Body of pancreas (tissue), 4 donors: ENCODE measurements at regions not wholly inside any gene's neighbourhood (a gene's known extent, or its start where the extent isn't known, plus 50 kb on each side); places are given as distances from the start of the nearest gene placed in this dataset.

Experiments used
- ATAC-seq: fragments of 150-250 bp; one replicate; pipeline ENCODE4 v1.9.1; 2016
- DNase-seq, 4 donors: peaks; one replicate each; pipeline ENCODE4 v3.0.0-alpha.2; 2019
- H3K27ac ChIP-seq, 4 donors: fragments of 200-600 bp; sonication (generic); 1 replicate in 3 of 4; 2 replicates in 1 of 4; pipeline versions ENCODE4 v1.5.1 to v1.6.1; 2016 to 2019; ENCODE audit warnings: mild to moderate bottlenecking in 1 of 4, mixed read lengths in 1 of 4, moderate library complexity in 1 of 4
- H3K27me3 ChIP-seq, 2 donors: fragments of 200-600 bp; sonication (generic); one replicate each; pipeline ENCODE4 v1.6.0; 2016; ENCODE audit warnings: mild to moderate bottlenecking in 1 of 2
- H3K36me3 ChIP-seq, 2 donors: fragments of 200-600 bp; sonication (generic); replicated peaks in 1 of 2; 2 replicates each; pipeline ENCODE4 v1.5.1; 2016; ENCODE audit warnings: low read depth in 2 of 2; ENCODE audit not compliant: insufficient read depth in 1 of 2
- H3K4me1 ChIP-seq: fragments of 200-600 bp; sonication (generic); one replicate; pipeline ENCODE4 v1.6.0; 2016
- H3K4me3 ChIP-seq, 2 donors: fragments of 200-600 bp; sonication (generic); 1 replicate in 1 of 2; 2 replicates in 1 of 2; pipeline ENCODE4 v1.5.1; 2016 to 2019
- H3K9me3 ChIP-seq, 3 donors: fragments of 200-600 bp; sonication (generic); 1 replicate in 2 of 3; 2 replicates in 1 of 3; pipeline ENCODE4 v1.5.1; 2016
- CTCF ChIP-seq, 7 experiments: fragments of 450-650 bp in 4 of 7; fragments of 200-600 bp in 3 of 7; sonication (generic) in 3 of 7; IDR thresholded peaks; one replicate each; pipeline ENCODE4 v1.5.1; 2016 to 2019; ENCODE audit warnings: antibody characterized with exemption in 7 of 7
- POLR2A ChIP-seq, 3 donors: fragments of 450-650 bp; IDR thresholded peaks; one replicate each; pipeline ENCODE4 v1.6.1; 2016; ENCODE audit warnings: antibody characterized with exemption in 3 of 3, mild to moderate bottlenecking in 2 of 3
- WGBS, 2 donors: methylation state at CpG; one replicate each; pipeline ENCODE4 v1.1.5; 2017; 5-methylcytosine and 5-hydroxymethylcytosine counted together
- intact Hi-C: fragments of 100-400 bp; cut with DNase I; formaldehyde crosslinking; loops from one replicate; pipeline ENCODE4 v1.15.1; 2023

GRCh38 chr13:37942929-37943328 is 73.4 kb upstream of the TRPC4 start:
- DNase-seq, result no peak
- no peak overlapping the region for H3K27ac ChIP-seq
- H3K4me1 ChIP-seq, result peaks cover 14% of the 10 kb centered on the region
- ATAC-seq, result no peak
- H3K4me3 ChIP-seq, result no peak overlapping the region
- no peaks in the 10 kb centered on the region for H3K27me3 ChIP-seq
- intact Hi-C loops, result no loop called here
- H3K9me3 ChIP-seq, result no peaks in the 10 kb centered on the region
- H3K36me3 ChIP-seq, result no peaks in the 10 kb centered on the region
- TF ChIP-seq POLR2A (IDR thresholded peaks at IDR 0.05) (no peak), CTCF (IDR thresholded peaks at IDR 0.05) (no peak)

- H3K9me3 ChIP-seq, result no peaks in the 10 kb centered on the region
- no peak overlapping the region for H3K27ac ChIP-seq
- H3K4me3 ChIP-seq, result no peak overlapping the region
- TF ChIP-seq CTCF (IDR thresholded peaks at IDR 0.05), result no peak
- no peak for TF ChIP-seq POLR2A (IDR thresholded peaks at IDR 0.05)
- no peaks in the 10 kb centered on the region for H3K27me3 ChIP-seq
- no peaks in the 10 kb centered on the region for H3K36me3 ChIP-seq
- intact Hi-C loops, result no loop called here
- DNase-seq, result no peak
- H3K4me1 ChIP-seq, result no peaks in the 10 kb centered on the region
- 75 to 76% methylated on average over 19 to 25 of the region's 25 CpGs for WGBS, 2 donors
- no peak for ATAC-seq
These were observed 65.0 kb upstream of the TRPC4 start for GRCh38 chr13:37934339-37935191.

- no peak for DNase-seq
- WGBS, 2 donors, result 37 to 50% methylated on average over 4 of the region's 4 CpGs
These were observed 59.7 kb upstream of the TRPC4 start for GRCh38 chr13:37929308-37929707.

GRCh38 chr13:37927561-37927960 is 58.0 kb upstream of the TRPC4 start:
- no peak for TF ChIP-seq CTCF (IDR thresholded peaks at IDR 0.05)
- TF ChIP-seq POLR2A (IDR thresholded peaks at IDR 0.05), result no peak
- H3K9me3 ChIP-seq, result no peaks in the 10 kb centered on the region
- ATAC-seq (no peak), DNase-seq (no peak)
- H3K4me1 ChIP-seq, result no peaks in the 10 kb centered on the region
- WGBS, 2 donors, result 63 to 64% methylated on average over 4 of the region's 4 CpGs
- no peaks in the 10 kb centered on the region for H3K36me3 ChIP-seq
- intact Hi-C loops, result no loop called here
- H3K27me3 ChIP-seq, result no peaks in the 10 kb centered on the region
- H3K4me3 ChIP-seq, result no peak overlapping the region
- H3K27ac ChIP-seq, result no peak overlapping the region

More at GRCh38 chr13:37929308-37929707, 59.7 kb upstream of the TRPC4 start:
- no peak for ATAC-seq
- Histone ChIP-seq H3K4me3 (no peak overlapping the region), H3K27me3 (no peaks in the 10 kb centered on the region), H3K27ac (no peak overlapping the region), H3K36me3 (no peaks in the 10 kb centered on the region), H3K4me1 (no peaks in the 10 kb centered on the region), H3K9me3 (no peaks in the 10 kb centered on the region)
- intact Hi-C loops, result no loop called here
- TF ChIP-seq CTCF (IDR thresholded peaks at IDR 0.05), result no peak
- no peak for TF ChIP-seq POLR2A (IDR thresholded peaks at IDR 0.05)
